Raji (cell line): ENCODE measurements at regions not wholly inside any gene's neighbourhood (a gene's known extent, or its start where the extent isn't known, plus 50 kb on each side); places are given as distances from the start of the nearest gene placed in this dataset.

Source experiments
- POLR2A ChIP-seq: IDR thresholded peaks from 2 replicates; pipeline ENCODE4 v1.6.1; 2011; ENCODE audit warnings: low read depth, low read length, control low read depth; ENCODE audit not compliant: insufficient read depth

DNA sequence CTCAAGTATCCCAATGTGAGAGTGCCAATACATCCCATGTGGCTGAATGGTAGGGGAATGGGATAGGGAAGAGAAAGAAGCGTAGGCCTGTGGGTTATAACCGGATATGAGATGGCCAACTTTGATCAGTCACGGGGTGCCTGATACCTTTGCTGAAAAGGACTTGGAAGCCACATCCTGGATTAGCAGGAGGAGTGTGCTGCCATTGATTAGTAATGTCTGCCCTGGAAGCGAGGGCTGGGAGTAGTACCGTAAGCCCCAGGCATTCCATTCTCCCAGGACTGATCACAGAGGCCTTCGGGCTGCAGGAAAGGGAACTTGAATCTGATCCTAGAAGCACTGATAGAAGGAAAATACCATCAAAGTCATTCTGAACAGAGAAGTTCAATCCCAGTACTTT is 218.5 kb downstream of the TFCP2L1 start:
- TF ChIP-seq POLR2A: no peak

DNA sequence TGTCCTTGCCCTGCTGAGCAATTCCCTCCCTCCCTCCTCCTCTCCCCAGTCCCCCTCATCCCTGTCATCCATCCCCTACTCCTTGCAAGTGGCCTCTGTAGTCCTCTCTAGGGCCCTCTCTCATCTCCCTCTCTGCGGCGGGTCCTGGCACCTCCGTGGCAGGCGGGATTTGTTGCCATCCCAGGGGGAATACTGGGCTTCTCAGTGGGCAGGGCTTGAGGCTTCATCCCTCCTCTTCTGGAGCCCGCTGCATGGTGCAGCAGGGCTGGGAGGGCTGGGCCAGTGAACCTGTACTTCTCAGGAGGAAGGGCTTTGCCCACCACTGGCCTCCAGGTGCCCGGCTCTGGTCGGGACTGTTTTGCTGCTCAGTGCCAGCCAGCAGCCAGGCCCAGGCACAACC is 216.2 kb downstream of the TFCP2L1 start:
- no peak for TF ChIP-seq POLR2A

DNA sequence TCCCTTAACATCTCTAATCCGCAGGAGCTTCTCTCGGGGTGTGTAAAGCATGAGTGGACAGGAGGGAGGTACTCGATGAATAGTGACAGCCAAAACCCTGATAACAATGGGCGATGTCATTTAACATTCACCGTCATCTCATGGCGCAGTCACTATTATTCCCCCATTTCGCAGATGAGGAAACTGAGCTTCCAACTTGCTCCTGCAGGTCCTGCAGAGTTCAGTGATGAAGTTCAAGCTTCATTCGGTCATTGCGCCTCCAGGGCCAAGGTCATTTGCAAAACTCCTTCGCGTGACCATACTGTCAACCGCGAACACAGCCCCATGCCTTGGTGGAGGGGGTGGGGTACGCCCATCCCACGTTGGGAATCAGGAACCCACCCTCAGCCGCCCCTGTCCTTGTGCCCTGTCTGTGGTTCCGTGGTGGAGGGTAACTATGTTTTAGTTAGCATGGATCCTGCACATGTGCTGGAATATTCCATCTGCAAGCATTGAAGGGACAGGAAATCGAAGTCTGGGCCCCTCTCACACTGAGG is 215.5 kb downstream of the TFCP2L1 start:
- TF ChIP-seq POLR2A: no peak

DNA sequence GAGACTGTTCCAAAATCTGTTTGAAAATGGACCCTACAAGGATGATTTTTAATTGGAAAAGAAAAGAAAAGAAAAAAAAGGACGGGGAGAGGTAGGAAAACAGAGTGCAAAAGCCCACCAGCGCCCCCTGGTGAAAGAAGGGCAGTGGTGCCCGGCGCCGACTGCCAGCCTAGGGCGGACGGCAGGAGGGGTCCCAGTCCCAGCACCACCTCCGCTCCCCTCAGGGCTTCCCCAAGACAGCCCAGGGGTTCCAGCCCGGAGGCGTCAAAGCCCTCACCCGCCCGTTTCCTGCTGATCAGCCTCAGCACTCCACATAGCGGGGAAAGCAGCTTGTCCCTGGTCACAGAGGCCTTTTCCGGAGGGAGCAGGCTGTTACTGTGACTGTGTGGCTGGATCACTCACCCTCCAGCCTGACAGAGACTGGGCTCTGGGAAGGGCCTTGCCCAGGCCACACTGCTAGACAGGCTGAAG is 213.9 kb downstream of the TFCP2L1 start:
- no peak for TF ChIP-seq POLR2A

DNA sequence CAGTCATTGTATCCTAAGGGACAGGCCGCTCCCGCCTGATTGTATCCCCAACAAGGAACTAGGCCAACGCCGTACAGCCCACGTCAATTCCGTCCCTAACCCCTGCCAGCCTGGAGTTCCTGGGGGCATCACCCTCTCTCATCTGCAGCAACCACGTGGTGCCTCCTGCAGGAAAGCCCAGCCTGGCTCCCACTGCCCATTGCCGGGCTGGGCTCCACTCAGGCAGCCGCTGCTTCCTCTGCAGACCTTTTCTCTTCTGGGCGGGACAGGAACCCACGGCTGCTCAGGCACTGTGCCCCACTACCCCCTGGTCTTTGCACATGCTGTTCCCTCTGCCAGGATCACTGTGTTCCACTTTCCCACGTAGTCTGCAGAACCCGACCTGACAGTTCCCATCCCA is 212.2 kb downstream of the TFCP2L1 start:
- no peak for TF ChIP-seq POLR2A

DNA sequence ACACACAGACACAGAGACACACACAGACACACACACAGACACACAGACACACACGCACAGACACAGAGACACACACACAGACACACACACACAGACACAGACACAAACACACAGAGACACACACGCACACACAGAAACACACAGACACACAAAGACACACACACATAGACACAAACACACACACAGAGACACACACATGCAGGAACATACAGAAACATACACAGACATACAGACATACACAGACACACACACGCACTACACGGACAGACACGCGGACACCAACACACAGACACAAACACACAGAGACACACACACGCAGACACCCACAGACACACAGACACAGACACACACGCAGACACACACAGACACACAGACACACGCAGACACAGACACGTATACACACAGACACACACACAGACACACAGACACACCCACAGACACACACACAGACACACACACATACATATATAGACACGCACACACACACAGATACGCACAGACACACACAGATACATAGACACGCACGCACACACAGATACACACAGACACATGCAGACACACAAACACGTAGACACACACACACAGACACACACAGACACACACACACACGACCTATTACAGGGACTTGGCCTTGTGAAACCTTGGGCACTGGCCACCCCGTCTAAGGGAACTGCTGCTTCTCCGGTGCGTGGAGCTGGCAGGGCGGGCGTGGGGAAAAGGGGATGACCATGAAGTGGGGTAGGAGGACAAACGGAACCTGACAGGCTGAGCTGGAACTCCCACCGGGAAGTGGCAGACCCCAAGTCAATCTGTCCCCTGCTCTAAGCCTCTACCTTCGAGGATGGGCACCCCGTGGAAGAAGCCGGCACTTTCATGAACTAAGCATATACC is 211.4 kb downstream of the TFCP2L1 start:
- no peak for TF ChIP-seq POLR2A

DNA sequence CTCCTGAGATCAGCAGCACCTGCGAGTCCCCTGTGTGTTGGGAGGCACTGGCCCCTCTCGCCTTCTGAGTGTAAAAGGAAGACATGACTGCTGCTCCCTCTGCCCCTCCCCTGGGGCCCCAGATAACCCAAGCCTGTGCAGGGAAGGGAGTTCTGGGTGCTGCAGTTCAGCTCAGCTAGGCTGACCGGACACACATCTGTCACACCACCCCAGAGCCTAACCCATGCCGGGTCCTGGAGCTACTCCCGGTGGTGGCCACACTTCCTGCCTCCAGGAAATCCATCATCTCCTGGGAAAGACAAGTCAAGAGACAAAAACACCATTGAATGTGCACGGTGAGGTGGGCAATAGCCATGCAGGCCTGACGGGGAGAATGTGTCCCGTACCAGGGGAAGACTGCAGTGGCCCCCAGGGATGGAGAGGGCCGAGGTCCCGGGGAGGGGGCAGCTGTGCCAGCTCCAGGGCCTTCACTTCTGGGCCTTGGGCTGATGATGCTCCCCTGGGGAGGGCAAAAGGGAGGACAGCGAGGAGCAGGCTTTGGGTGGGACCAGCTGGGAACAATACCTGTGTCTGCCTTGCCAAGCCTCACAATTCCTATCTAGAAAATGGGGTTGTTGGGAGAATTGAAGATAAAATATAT is 210.6 kb downstream of the TFCP2L1 start:
- TF ChIP-seq POLR2A: no peak

DNA sequence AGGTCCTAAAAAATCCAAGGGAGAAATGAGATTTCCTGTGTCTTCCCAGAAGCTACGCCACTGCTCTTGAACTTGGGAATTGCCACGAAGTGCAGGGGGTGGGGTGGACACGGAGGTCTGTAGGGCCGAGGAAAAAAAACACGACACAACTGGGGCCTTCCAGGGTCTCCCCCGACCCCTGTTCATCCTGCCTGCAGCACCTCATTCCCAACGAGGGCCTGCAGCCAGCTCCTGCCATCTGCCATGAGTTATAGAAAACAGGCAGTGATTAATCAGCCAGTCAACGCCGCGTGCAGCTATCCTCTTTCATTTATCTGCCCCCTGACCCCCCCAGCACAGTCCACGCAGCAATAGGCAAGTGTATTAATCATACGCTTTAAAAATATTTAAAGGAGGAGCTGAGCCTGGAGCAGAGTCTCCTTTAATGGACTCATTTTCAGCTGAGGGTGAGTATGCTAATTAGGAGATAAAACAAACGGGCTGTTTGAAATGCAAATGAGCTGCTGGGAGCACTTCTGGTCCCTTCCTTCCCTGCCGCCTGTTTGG is 209.9 kb downstream of the TFCP2L1 start:
- peak; percentile 99 for TF ChIP-seq POLR2A

DNA sequence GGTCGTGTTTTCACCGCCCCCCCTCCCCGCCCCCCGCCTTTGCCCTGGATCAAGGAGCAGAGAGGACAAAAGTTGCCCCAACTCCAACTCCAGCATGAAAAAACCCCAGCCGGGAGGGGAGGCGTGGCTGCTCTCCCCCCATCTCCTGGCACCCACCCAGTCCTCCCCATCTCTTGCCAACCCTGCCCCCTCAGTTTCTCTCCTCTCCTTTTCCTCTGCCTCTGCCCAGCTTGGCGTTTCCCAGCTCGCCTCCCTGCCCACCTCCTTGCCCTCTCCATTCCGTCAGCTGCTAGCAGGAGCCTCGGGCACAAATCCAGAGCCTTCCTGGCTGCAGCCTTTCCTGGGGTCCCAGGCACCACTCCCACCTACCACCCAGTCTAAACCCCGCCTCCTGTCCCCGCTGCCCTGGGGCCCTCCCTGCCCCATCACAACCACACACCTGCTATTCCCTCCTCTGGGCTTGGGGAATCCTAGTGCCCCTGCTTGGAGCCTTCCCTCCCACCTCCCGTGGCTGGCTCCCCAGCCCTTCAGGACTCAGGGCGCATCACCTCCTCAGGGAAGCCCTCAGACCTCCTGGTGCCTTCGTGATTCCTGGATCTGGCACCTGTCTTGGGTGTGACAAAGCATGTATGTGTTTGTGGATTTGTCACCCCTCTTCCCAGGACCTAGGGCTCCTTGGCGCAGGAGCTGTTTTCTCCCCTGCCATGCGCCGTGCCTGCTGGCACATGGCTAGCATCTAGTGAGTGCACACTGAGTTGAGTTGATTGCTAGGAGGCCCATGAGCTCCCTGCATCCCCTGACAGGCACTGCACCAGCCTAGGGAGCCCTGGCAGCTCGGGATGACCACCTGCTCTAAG is 209.1 kb downstream of the TFCP2L1 start:
- no peak for TF ChIP-seq POLR2A

DNA sequence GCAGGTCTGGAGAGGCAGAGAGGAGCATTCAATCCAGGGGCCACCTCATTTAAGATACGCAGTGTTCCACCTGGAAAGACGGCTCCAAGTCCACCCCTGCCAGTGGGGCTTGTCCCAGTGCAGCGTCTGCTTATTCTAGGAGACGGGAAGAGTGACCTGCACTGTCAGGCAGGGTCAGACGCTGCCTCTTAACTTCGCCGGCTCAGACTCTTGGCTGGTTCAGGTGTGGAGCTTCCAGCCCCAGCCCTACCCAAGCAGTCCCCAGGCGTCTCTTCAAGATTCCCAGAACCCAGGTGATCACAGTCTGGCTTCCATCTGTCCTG is 208.5 kb downstream of the TFCP2L1 start:
- TF ChIP-seq POLR2A: no peak

DNA sequence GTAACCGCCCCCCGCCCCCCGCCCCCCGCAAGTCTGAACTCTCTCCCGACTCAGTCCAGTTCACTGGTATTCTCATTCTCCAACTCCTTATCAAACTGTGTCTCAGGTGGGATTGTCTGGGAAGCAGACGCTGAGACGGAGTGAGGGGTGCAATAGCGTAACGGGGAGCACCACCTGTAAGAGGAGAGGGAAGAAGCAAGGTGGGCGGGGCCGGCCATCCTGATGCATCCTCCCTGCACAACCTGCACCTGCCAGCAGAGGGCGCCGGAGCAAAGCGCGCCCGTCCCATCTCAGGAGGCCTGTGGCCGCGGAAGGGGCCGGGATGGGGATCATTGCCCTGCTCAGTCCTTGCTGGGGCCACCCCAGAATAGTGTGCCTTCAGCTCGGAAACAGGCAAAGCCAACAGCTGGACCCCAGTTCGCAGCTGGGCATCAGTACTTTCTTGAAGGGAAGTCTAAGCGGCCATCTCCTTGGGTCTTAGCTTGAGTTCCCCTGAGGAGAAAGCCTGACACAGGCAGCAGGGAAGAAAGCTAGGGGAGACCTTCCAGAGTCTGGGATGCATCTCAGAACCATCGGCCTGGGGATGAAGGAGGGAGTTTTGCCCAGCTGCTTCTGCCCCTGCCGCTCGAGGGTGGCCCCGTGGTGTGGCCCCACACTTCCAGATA is 208.0 kb downstream of the TFCP2L1 start:
- no peak for TF ChIP-seq POLR2A

DNA sequence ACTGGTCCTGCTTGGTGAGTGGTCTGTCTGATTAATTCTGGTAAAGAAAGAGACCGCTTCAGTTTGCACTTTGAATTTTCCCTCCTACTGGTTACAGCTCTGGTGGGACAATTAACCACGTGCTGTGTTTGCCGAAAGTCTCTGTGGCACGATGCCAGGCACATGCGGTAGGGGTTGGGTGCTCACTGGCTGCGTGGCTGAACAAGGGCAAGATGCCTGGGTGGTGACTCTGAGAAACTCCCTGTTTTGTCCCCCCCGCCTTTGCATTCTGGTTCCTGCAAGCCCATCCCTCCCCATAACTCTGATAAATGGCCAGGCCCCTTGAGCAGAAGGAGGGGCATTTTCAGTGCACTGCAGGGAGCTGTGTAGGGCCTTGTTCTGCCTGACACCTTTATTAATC is 206.1 kb downstream of the TFCP2L1 start:
- TF ChIP-seq POLR2A: no peak

DNA sequence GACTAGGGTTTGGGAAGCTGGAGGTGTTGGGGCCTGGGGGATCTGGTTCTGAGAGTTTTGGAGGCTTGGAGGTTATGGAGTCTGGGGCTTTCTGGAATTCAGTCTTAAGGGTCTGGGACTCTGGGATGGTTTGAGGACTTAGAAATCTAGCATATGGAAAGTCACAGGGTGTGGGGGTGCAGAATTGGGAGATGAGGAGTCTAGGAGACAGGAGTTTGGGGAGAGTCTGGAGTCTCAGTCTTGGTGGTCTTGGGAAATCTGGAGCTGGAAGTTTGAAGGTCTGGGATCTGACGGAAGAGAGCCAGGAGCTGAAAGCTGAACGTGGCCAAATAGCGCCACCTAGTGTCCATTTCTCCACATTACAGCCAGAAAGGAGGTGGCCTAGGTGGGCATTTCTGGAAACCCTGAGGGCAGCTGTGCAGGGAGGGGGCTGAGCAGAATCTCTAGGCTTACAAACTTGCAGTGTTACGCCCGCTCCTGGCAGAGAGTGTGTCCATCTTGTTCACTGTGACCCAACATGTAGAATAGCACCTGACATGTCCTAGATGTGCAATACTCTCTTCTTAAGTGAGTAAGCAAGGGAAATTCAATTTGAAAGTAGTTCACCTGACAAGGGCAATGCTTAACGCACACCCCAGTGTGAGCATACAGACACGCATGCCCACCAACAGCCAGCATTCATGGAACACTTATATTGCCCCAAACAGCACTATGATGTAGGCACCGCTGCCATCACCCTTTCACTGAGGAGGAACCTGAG is 204.8 kb downstream of the TFCP2L1 start:
- TF ChIP-seq POLR2A: no peak

DNA sequence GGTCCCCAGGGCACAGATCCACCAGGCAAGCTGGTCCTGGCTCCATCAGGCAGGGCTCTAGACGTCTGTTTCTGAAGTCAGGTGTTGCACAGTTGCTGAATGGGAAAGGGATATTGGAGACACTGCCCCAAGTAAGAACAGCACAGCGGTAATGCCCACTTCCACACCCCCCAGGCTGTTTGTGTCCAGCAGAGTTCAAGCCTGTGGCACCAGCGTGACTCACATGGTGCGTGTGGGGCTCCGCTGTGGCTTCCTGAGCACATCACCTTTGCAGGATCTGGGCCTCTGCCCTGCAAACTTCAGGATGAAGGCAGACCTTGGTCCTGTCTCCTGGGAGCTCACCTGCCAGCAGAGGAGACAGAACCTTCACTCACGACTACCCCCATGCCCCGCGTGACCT is 203.3 kb downstream of the TFCP2L1 start:
- TF ChIP-seq POLR2A: no peak
